GM19043 (cell line): ENCODE measurements at regions not wholly inside any gene's neighbourhood (a gene's known extent, or its start where the extent isn't known, plus 50 kb on each side); places are given as distances from the start of the nearest gene placed in this dataset.

Source experiments
- ATAC-seq: cut with Tn5 transposase; IDR thresholded peaks from one replicate; pipeline ENCODE4 v1.9.1; 2021; ENCODE audit warnings: low read depth; ENCODE audit not compliant: unreplicated experiment

GRCh38 chr16:80489173-80489572 is 51.6 kb upstream of the DYNLRB2 start:
- ATAC-seq = no peak

- no peak for ATAC-seq
Measured at GRCh38 chr16:80488167-80488566, 52.6 kb upstream of the DYNLRB2 start.

GRCh38 chr16:80480664-80481063 is 60.1 kb upstream of the DYNLRB2 start:
- ATAC-seq = peak; percentile 97

- ATAC-seq = no peak
Measured at GRCh38 chr16:80477838-80478237, 63.0 kb upstream of the DYNLRB2 start.

- no peak for ATAC-seq
Measured at GRCh38 chr16:80468029-80468428, 72.8 kb upstream of the DYNLRB2 start.

- peak; percentile 58 for ATAC-seq
Measured at GRCh38 chr16:80466024-80466987, 74.5 kb upstream of the DYNLRB2 start.

- no peak for ATAC-seq
Measured at GRCh38 chr16:80463751-80464495, 76.9 kb upstream of the DYNLRB2 start.

GRCh38 chr16:80463326-80463725 is 77.5 kb upstream of the DYNLRB2 start:
- ATAC-seq = no peak

- no peak for ATAC-seq
Measured at GRCh38 chr16:80462917-80463316, 77.9 kb upstream of the DYNLRB2 start.

- ATAC-seq = no peak
Measured at GRCh38 chr16:80460988-80461387, 79.8 kb upstream of the DYNLRB2 start.

- no peak for ATAC-seq
Measured at GRCh38 chr16:80459966-80460365, 80.8 kb upstream of the DYNLRB2 start.

GRCh38 chr16:80459331-80459777 is 81.4 kb upstream of the DYNLRB2 start:
- no peak for ATAC-seq

GRCh38 chr16:80457871-80458270 is 82.9 kb upstream of the DYNLRB2 start:
- no peak for ATAC-seq

GRCh38 chr16:80454802-80455201 is 86.0 kb upstream of the DYNLRB2 start:
- no peak for ATAC-seq

- no peak for ATAC-seq
Measured at GRCh38 chr16:80449392-80449791, 91.4 kb upstream of the DYNLRB2 start.

- ATAC-seq = no peak
Measured at GRCh38 chr16:80447241-80447640, 93.6 kb upstream of the DYNLRB2 start.

GRCh38 chr16:80442779-80443178 is 98.0 kb upstream of the DYNLRB2 start:
- ATAC-seq = no peak

- peak; percentile 54 for ATAC-seq
Measured at GRCh38 chr16:80441935-80442334, 98.9 kb upstream of the DYNLRB2 start.

GRCh38 chr16:80440667-80441066 is 100.1 kb upstream of the DYNLRB2 start:
- ATAC-seq = no peak

- no peak for ATAC-seq
Measured at GRCh38 chr16:80437707-80438106, 103.1 kb upstream of the DYNLRB2 start.

GRCh38 chr16:80436510-80436909 is 104.3 kb upstream of the DYNLRB2 start:
- ATAC-seq = no peak
